GM19455 (cell line): ENCODE measurements at regions not wholly inside any gene's neighbourhood (a gene's known extent, or its start where the extent isn't known, plus 50 kb on each side); places are given as distances from the start of the nearest gene placed in this dataset.
"Not testable (repeated sequence)": the region's sequence is repeated elsewhere in the genome, so short reads cannot be mapped to it uniquely, and the experiment has no call there.

Experiments
- ATAC-seq: cut with Tn5 transposase; IDR thresholded peaks from one replicate; pipeline ENCODE4 v1.9.1; 2021; ENCODE audit not compliant: unreplicated experiment

- ATAC-seq = no peak
Observed at GRCh38 chr10:36021096-36021495, 379.0 kb upstream of the FZD8 start.

DNA sequence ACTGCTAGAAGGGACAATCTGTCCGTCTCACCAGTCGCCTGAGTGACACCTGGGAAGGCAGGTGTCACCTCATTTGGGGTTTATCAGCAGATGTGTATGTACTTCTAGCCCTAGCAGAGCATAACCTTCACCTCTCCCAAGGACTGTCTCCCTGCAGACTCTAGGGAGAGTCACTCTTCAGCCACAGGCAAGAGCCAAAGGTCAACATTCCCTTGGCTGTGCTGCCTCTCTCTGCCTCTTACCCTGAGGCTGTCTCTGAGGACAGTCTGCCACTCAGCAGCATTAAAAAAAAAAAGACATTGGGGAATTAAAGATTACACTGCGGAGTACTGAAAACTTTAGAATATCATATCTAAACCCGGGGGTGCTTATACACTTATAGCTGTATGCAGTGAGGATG, 377.7 kb upstream of the FZD8 start:
- no peak for ATAC-seq

GRCh38 chr10:36018996-36019395, 376.9 kb upstream of the FZD8 start:
- ATAC-seq = no peak

DNA sequence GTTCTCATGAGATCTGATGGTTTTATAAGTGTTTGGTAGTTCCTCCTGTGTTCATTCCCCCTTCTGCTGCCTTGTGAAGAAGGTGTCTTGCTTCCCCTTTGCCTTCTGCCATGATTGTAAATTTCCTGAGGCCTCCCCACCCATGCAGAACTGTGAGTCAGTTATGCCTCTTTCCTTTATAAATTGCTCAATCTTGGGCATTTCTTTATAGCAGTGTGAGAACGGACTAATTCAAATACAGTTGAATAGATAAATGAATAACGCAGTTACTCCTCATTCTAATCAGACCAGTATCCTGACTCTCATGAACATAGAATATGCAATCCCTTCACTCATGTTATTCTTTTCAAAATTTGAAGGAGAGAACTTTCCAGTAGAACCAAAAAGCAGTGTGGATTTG, 375.0 kb upstream of the FZD8 start:
- no peak for ATAC-seq

DNA sequence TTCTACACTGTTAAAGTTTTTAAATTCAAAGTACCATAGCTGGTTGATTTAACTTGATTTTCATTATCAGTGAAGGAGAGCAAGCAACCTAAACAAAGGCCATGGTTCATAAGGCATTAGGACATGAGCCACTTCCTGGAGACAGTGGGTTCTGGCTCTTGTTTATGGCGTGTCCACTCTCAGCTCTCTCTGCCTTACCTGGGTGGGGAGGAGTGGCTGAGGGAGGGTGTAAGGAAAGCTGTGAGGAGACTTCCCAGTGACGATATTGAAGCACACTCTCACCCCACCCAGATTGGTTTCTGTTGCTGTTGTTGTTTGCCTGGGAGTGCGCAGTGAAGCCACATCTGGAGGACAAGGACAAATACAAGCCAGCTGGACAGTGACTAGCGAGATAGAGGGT, 365.3 kb upstream of the FZD8 start:
- no peak for ATAC-seq

DNA sequence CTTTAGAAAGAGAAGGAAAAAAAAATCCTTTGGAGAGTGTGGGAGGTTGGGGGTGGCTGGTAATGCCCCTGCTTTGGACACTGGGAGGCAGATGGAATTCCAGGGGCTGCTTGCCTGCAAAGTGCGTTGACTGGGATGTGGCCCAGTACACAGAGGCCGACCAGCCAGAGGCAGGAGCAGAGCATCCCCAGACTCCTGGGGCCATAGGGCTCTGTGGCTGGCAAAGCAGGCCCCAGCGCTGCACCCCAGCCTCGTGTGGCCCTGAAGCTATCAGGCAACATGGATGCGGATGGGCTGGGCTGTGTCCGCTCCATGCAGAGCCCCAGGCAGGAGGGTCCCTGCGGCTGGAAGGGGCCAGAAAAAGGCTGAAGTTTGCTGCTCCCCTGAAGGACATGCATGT, 361.6 kb upstream of the FZD8 start:
- no peak for ATAC-seq

DNA sequence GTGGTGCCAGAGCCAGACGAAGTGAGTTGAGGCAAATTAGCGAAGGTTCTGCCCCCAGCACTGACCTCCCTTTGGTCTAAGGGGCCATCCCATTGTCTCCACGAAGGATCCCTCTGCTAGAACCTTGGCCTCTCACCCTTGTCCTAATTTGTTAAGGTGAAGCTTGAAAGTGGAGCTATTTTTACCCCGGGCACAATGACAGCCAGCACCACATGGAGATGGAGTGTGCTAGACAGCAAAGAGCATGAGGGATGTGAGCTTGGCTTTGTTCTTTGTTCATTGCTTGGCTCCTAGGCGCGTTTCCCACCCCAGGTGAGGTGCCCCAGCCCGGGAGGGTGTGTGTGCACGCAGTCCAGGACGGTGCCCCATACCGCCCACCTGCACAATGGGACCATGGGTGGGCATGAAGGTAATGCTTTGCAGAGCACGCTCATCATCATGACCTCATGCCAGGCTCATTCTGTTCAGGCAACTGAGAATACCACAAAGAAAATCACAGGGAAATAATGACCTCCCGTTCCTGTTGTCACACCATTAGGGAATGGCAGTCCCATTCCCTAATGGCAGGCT, 361.0 kb upstream of the FZD8 start:
- no peak for ATAC-seq

DNA sequence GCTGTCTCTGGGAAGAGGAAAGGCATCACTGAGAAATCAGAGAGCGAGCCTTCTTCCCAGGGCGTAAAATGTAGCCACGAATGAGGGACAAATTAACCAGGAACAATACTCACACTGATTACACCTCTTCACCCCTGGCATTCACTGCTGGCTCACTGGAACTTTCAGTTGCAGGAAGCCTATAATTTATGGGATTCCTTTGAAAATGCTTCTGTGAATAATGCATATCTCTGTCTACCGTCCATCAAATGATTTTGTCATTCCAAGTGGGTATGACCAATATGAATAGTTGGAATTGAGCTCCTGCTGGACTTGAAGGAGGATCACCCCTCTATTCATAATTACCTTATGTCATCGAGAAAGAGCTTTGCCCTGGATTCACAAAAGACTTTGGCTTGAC, 360.3 kb upstream of the FZD8 start:
- no peak for ATAC-seq

- not testable (repeated sequence) for ATAC-seq
Observed at GRCh38 chr10:36000754-36001153, 358.7 kb upstream of the FZD8 start.

- ATAC-seq = no peak
Observed at GRCh38 chr10:35998026-35998425, 355.9 kb upstream of the FZD8 start.

- ATAC-seq = no peak
Observed at GRCh38 chr10:35995485-35995884, 353.4 kb upstream of the FZD8 start.

DNA sequence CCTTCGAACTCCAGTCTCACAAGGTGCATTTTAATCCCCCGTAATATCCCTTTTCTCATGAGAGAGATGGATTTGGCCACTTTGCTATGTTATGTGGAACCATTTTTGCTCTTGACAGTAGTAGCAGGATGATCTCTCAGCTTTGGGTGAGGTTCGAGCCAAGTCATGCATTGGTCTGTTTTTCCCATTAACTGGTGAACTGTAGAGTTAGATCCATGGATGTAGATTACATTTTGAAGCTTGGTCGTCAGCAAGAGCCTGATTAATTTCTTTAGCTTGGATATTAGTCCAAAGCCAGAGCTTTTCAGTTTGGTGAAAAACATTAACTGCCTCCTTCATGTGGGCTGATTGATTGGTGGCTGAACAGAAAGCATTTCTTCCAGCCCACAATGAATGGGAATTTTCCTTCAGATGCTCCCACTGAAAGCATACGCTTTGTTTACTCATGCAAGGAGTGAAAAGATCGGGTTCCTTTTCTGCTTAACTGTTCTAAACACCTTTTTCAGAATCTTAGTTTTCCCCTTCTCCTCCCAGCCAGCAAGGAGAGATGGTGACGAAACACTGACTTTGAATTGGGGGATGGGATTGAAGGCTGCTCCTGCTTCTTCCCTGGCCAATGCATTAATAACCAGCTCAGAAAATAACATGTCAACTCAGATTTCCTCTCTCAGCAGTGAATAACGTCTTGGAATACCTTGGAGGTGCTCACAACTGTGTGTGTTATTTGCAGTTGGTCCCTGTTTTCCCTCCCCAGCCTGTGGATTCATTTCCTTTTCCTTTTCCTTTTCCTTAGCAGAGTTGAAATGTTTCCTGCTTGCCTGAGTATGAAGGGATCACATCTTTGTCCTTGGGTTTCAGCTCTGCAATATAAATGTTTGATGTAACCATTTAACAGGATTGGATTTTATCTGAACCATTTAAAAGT, 351.8 kb upstream of the FZD8 start:
- no peak for ATAC-seq

GRCh38 chr10:35992107-35992506, 350.0 kb upstream of the FZD8 start:
- no peak for ATAC-seq

GRCh38 chr10:35986756-35987502, 344.8 kb upstream of the FZD8 start:
- no peak for ATAC-seq

DNA sequence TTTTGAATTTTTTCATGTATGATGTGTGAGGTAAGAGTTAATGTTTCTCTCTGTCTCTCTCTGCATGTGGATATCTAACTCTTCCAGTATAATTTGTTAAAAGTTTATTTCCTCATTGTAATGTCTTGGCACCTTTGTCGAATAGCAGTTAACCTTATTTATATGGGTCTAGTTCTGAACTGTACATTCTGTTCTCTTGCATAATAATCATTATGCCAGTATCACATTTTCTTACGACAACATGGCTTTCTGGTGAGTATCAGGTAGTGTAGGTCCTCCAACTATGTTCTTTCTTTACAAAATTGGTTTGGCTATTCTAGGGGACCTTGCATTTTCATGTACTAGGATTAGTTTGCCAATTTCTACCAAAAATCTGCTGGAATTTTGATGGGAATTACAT, 337.0 kb upstream of the FZD8 start:
- no peak for ATAC-seq

DNA sequence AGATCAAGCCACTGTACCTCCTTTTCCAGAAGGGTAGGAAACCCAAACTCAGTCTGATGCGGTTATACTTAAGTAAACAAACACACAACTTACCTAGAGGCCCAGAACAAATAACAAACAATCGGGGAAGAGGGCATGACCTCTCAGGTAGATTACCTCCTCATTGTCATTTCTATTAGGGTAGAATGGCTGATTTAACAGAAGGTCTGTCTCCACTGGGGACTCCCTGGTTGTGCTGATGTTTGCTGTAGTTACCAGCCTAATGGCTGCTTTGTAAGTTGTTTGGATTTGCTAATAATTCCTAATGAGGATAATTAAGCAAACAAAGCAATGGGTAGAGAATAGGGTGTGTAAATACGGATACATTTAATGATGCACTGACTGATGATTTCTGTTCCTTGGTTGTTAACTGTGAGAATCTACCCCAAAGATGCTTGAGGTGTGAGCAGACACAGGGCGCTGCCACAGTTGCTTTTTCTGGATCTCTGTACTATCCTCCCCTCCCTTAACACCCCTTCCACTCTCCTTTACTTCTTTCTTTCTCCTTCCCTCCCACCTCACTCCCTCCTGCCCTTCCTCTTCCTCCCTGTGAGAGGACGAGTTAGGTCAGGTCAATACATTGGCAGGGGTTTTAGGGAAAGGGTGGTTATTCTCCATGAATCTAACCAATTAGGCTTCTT, 332.0 kb upstream of the FZD8 start:
- ATAC-seq = not testable (repeated sequence)

DNA sequence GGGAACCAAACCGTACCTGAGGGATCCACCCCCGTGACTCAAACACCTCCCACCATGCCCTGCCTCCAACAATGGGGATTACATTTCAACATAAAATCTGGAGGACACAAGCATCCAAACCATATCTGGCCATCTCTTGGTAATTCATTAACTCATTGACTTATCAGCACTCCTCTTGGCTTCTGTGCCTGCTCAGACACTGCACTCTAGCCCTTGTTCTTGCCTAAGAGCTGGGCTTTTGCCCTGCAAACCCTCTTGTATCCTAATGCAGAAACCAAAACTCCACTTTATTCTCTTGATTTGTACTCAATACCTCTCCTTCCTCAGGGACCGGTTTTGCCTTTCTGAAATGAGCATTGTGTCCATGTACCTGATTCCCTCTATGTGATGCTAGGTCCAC, 330.2 kb upstream of the FZD8 start:
- ATAC-seq = no peak

DNA sequence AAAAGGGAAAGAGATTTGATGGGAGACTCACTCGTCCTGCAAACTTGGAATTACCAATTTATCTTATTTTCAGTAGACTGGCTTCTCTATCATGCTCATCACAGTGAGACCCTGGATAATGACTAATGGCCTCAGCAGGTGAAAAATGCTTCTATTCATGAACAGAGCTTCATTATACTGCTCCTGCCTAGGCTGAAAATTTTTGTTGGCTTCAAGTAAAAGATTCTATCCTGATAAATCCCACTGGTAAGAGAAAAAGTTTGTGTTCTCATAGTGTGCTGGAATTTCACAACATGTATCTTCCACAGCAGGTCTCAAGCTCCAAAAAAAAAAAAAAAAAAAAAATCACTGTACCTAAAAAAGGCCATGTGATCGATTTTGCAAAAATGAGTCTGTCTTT, 329.3 kb upstream of the FZD8 start:
- ATAC-seq = no peak

DNA sequence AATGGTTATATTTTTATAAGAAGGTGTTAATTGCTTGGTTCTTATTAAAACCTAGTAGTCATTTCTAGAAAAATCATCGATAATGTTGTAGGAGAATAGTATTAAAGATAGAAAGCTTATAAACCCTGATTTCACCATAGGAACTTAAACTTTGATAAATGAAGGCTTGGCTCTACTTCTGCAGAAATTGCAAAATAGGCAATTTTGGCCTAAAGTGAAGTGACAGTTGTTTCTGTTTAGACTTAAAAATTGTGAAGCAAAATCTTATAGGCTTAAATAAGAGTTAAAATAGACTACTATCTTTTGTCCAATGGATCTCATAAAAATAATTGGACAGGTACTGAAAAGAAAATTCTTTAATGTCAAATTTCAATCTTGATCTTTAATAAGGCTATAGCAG, 321.6 kb upstream of the FZD8 start:
- ATAC-seq = no peak

- no peak for ATAC-seq
Observed at GRCh38 chr10:35961501-35961900, 319.4 kb upstream of the FZD8 start.

- ATAC-seq = no peak
Observed at GRCh38 chr10:35959252-35959651, 317.2 kb upstream of the FZD8 start.
